SK-N-SH treated with all-trans-retinoic acid at 6 μM for 48 hours (cell line): ENCODE measurements at regions not wholly inside any gene's neighbourhood (a gene's known extent, or its start where the extent isn't known, plus 50 kb on each side); places are given as distances from the start of the nearest gene placed in this dataset.

Source experiments
- ATAC-seq: fragments of 200-7000 bp; cut with Tn5 transposase; 3 replicates; pipeline ENCODE4 v1.9.1; 2020; ENCODE audit warnings: mild to moderate bottlenecking, moderate library complexity
- ARNTL ChIP-seq: fragments of 450-650 bp; formaldehyde crosslinking; IDR thresholded peaks from 2 replicates; pipeline ENCODE4 v1.5.0; 2020; ENCODE audit warnings: low read depth, mild to moderate bottlenecking, moderate library complexity, borderline replicate concordance
- BACH2 ChIP-seq: fragments of 250-450 bp; sonication (Bioruptor Pico); IDR thresholded peaks from 2 replicates; pipeline ENCODE4 v1.9.0; 2021; ENCODE audit warnings: mild to moderate bottlenecking, borderline replicate concordance
- CSDC2 ChIP-seq: fragments of 250-450 bp; sonication (Bioruptor Pico); IDR thresholded peaks from 2 replicates; pipeline ENCODE4 v1.5.0; 2020; ENCODE audit warnings: mild to moderate bottlenecking, moderate library complexity
- ESRRG ChIP-seq: fragments of 250-450 bp; sonication (Bioruptor Pico); IDR thresholded peaks from 2 replicates; pipeline ENCODE4 v1.6.1; 2021; ENCODE audit warnings: mild to moderate bottlenecking
- GLIS3 ChIP-seq: fragments of 250-450 bp; sonication (Bioruptor Pico); IDR thresholded peaks from 2 replicates; pipeline ENCODE4 v1.5.0; 2020; ENCODE audit warnings: mild to moderate bottlenecking, moderate library complexity
- PPARA ChIP-seq: fragments of 250-450 bp; sonication (Bioruptor Pico); IDR thresholded peaks from 2 replicates; pipeline ENCODE4 v1.5.0; 2020; ENCODE audit warnings: mild to moderate bottlenecking, borderline replicate concordance
- RARB ChIP-seq: fragments of 250-450 bp; sonication (Bioruptor Pico); IDR thresholded peaks from 2 replicates; pipeline ENCODE4 v1.8.0; 2021; ENCODE audit warnings: mild to moderate bottlenecking, moderate library complexity
- SNAI2 ChIP-seq: fragments of 250-450 bp; sonication (Bioruptor Pico); IDR thresholded peaks from 2 replicates; pipeline ENCODE4 v1.5.0; 2020; ENCODE audit warnings: mild to moderate bottlenecking, moderate library complexity
- TCF4 ChIP-seq: fragments of 250-450 bp; sonication (Bioruptor Pico); IDR thresholded peaks from 2 replicates; pipeline ENCODE4 v1.8.0; 2021; ENCODE audit warnings: mild to moderate bottlenecking, moderate library complexity, borderline replicate concordance
- ZC3H10 ChIP-seq: fragments of 250-450 bp; sonication (Bioruptor Pico); IDR thresholded peaks from 2 replicates; pipeline ENCODE4 v1.5.1; 2021; ENCODE audit warnings: mild to moderate bottlenecking, moderate library complexity
- ZFP3 ChIP-seq: fragments of 250-450 bp; sonication (Bioruptor Pico); IDR thresholded peaks from 2 replicates; pipeline ENCODE4 v1.5.0; 2020; ENCODE audit warnings: mild to moderate bottlenecking, moderate library complexity
- ZFP30 ChIP-seq: fragments of 450-650 bp; formaldehyde crosslinking; IDR thresholded peaks from 2 replicates; pipeline ENCODE4 v1.5.0; 2022; ENCODE audit warnings: mild to moderate bottlenecking, moderate library complexity
- ZNF565 ChIP-seq: fragments of 450-650 bp; formaldehyde crosslinking; conservative IDR thresholded peaks from 2 replicates; pipeline ENCODE4 v1.5.0; 2020; ENCODE audit warnings: low read depth, mild to moderate bottlenecking, moderate library complexity
- ZNF70 ChIP-seq: fragments of 450-650 bp; formaldehyde crosslinking; IDR thresholded peaks from 2 replicates; pipeline ENCODE4 v1.5.0; 2020; ENCODE audit warnings: mild to moderate bottlenecking, moderate library complexity
- ZNF8 ChIP-seq: fragments of 450-650 bp; formaldehyde crosslinking; IDR thresholded peaks from 2 replicates; pipeline ENCODE4 v1.5.0; 2020; ENCODE audit warnings: mild to moderate bottlenecking, moderate library complexity
- TF ChIP-seq, protein P1 (sequence below): fragments of 250-450 bp; sonication (Bioruptor Pico); IDR thresholded peaks from 2 replicates; pipeline ENCODE4 v1.8.0; 2020; ENCODE audit warnings: mild to moderate bottlenecking, moderate library complexity, borderline replicate concordance
- TF ChIP-seq, protein P2 (sequence below): fragments of 250-450 bp; sonication (Bioruptor Pico); IDR thresholded peaks from 2 replicates; pipeline ENCODE4 v1.5.1; 2021; ENCODE audit warnings: mild to moderate bottlenecking, moderate library complexity
- TF ChIP-seq, protein P3 (sequence below): fragments of 250-450 bp; sonication (Bioruptor Pico); IDR thresholded peaks from 2 replicates; pipeline ENCODE4 v1.5.0; 2020; ENCODE audit warnings: mild to moderate bottlenecking, moderate library complexity
- TF ChIP-seq, protein P4 (sequence below): fragments of 250-450 bp; sonication (Bioruptor Pico); IDR thresholded peaks from 2 replicates; pipeline ENCODE4 v1.8.0; 2021; ENCODE audit warnings: low read depth, mild to moderate bottlenecking, moderate library complexity, borderline replicate concordance

DNA sequence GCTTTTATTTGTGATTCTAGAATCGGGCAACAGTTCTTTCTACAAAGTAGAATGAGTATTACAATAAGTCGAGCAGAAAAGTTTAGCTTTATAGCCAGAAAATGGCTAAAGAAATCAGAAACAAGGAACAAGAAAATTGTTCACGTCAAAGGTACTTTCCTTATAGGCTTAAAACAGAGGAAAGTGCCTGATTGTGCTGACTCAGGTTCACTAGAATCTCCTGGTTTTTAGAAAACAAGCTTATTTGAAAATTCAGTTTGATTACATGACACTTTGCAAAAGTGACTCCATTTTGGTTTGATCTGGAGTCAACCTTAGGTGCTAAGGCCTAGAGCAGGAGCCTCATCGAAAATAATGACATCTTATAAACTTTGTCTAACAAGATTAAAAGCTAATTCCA is 564.7 kb upstream of the FLRT2 start:
- no peak for ATAC-seq
- TF ChIP-seq TCF4 (no peak), ZNF8 (CRISPR knock-in tag) (no peak), ARNTL (CRISPR knock-in tag) (no peak), GLIS3 (CRISPR knock-in tag) (no peak), ZFP30 (CRISPR knock-in tag) (no peak), SNAI2 (CRISPR knock-in tag) (no peak), RARB (CRISPR knock-in tag) (no peak), ZNF565 (CRISPR knock-in tag) (no peak), ZC3H10 (CRISPR knock-in tag) (no peak)
- TF ChIP-seq, protein P1, sequence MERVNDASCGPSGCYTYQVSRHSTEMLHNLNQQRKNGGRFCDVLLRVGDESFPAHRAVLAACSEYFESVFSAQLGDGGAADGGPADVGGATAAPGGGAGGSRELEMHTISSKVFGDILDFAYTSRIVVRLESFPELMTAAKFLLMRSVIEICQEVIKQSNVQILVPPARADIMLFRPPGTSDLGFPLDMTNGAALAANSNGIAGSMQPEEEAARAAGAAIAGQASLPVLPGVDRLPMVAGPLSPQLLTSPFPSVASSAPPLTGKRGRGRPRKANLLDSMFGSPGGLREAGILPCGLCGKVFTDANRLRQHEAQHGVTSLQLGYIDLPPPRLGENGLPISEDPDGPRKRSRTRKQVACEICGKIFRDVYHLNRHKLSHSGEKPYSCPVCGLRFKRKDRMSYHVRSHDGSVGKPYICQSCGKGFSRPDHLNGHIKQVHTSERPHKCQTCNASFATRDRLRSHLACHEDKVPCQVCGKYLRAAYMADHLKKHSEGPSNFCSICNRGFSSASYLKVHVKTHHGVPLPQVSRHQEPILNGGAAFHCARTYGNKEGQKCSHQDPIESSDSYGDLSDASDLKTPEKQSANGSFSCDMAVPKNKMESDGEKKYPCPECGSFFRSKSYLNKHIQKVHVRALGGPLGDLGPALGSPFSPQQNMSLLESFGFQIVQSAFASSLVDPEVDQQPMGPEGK (CRISPR knock-in tag) = no peak
- TF ChIP-seq, protein P2, sequence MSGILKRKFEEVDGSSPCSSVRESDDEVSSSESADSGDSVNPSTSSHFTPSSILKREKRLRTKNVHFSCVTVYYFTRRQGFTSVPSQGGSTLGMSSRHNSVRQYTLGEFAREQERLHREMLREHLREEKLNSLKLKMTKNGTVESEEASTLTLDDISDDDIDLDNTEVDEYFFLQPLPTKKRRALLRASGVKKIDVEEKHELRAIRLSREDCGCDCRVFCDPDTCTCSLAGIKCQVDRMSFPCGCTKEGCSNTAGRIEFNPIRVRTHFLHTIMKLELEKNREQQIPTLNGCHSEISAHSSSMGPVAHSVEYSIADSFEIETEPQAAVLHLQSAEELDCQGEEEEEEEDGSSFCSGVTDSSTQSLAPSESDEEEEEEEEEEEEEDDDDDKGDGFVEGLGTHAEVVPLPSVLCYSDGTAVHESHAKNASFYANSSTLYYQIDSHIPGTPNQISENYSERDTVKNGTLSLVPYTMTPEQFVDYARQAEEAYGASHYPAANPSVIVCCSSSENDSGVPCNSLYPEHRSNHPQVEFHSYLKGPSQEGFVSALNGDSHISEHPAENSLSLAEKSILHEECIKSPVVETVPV (CRISPR knock-in tag) = no peak
- TF ChIP-seq, protein P3, sequence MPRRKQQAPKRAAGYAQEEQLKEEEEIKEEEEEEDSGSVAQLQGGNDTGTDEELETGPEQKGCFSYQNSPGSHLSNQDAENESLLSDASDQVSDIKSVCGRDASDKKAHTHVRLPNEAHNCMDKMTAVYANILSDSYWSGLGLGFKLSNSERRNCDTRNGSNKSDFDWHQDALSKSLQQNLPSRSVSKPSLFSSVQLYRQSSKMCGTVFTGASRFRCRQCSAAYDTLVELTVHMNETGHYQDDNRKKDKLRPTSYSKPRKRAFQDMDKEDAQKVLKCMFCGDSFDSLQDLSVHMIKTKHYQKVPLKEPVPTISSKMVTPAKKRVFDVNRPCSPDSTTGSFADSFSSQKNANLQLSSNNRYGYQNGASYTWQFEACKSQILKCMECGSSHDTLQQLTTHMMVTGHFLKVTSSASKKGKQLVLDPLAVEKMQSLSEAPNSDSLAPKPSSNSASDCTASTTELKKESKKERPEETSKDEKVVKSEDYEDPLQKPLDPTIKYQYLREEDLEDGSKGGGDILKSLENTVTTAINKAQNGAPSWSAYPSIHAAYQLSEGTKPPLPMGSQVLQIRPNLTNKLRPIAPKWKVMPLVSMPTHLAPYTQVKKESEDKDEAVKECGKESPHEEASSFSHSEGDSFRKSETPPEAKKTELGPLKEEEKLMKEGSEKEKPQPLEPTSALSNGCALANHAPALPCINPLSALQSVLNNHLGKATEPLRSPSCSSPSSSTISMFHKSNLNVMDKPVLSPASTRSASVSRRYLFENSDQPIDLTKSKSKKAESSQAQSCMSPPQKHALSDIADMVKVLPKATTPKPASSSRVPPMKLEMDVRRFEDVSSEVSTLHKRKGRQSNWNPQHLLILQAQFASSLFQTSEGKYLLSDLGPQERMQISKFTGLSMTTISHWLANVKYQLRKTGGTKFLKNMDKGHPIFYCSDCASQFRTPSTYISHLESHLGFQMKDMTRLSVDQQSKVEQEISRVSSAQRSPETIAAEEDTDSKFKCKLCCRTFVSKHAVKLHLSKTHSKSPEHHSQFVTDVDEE = no peak
- TF ChIP-seq, protein P4, sequence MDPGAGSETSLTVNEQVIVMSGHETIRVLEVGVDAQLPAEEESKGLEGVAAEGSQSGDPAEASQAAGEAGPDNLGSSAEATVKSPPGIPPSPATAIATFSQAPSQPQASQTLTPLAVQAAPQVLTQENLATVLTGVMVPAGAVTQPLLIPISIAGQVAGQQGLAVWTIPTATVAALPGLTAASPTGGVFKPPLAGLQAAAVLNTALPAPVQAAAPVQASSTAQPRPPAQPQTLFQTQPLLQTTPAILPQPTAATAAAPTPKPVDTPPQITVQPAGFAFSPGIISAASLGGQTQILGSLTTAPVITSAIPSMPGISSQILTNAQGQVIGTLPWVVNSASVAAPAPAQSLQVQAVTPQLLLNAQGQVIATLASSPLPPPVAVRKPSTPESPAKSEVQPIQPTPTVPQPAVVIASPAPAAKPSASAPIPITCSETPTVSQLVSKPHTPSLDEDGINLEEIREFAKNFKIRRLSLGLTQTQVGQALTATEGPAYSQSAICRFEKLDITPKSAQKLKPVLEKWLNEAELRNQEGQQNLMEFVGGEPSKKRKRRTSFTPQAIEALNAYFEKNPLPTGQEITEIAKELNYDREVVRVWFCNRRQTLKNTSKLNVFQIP (CRISPR knock-in tag) = no peak

DNA sequence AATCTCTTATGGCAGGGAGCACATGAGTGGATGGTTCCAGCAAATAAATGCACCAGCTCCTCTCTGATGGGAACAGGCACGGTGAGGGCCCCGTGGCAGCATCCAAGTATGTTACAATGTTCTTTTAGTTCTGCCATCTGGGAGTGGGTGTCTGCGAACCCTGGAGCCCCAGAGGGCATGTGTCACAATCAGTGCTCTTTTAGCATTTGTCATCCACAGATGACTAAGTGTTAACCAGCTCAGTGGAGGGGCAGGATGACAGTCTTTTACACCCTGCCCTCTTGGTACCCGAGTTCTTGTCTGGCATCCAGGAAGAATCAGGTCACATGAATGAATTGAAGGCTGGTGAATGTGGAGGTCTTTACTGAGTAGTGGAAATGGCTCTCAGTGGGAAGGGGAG is 560.4 kb upstream of the FLRT2 start:
- no peak for ATAC-seq
- no peak for TF ChIP-seq ESRRG (CRISPR knock-in tag)

DNA sequence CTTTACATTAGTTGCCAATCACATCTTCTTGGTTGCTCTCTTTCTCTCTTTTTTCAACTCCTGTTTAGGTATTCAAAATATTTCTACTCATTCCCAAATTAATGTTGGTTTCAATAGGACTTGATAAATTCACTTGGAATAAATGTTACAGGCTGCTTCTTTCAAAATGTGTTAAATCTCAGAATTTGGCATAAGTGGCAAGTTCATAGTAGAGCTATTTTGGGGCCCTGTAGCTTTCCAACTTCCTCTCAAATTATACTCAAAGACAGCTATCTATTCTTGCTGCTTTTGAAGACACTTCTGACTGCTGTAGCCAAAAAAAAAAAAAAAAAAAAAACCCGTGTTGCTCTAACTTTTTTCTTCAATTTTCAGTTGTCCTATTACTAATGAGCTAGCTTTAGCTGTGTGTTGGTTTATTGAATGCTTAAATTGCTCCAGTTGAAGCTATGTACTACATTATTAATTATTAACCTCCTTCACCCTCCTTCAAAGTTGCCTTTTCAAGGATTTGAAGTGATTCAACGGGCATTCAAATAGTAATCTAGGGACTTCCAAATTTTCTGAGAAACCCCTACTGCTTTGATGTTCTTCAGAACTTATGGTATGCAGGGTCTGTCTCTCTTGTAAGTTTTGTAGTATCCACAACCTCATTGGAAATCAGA is 554.6 kb upstream of the FLRT2 start:
- no peak for ATAC-seq

More for the DNA sequence above, 554.6 kb upstream of the FLRT2 start:
- TF ChIP-seq ZNF70 (CRISPR knock-in tag) = no peak
- TF ChIP-seq, protein P1 (CRISPR knock-in tag) = no peak
- TF ChIP-seq ZNF8 (CRISPR knock-in tag) = no peak
- no peak for TF ChIP-seq CSDC2 (CRISPR knock-in tag)
- TF ChIP-seq, protein P4 (CRISPR knock-in tag) = no peak
- no peak for TF ChIP-seq ZNF565 (CRISPR knock-in tag)
- TF ChIP-seq ZFP3 (CRISPR knock-in tag) = no peak
- no peak for TF ChIP-seq TCF4
- no peak for TF ChIP-seq ZC3H10 (CRISPR knock-in tag)
- TF ChIP-seq BACH2 (CRISPR knock-in tag) = no peak
- TF ChIP-seq SNAI2 (CRISPR knock-in tag) = no peak
- no peak for TF ChIP-seq ESRRG (CRISPR knock-in tag)
- TF ChIP-seq, protein P3 = no peak
- TF ChIP-seq PPARA (CRISPR knock-in tag) = no peak
